MCF 10A (cell line): ENCODE measurements at regions not wholly inside any gene's neighbourhood (a gene's known extent, or its start where the extent isn't known, plus 50 kb on each side); places are given as distances from the start of the nearest gene placed in this dataset.
A peak's percentile ranks its signal among the peaks of the same experiment; 100 is the strongest.
"Not testable (repeated sequence)": the region's sequence is repeated elsewhere in the genome, so short reads cannot be mapped to it uniquely, and the experiment has no call there.

Experiments
- BruUV-seq: library from RNA; stranded (reverse); fragments of 400-500 nt; replicated peaks from 2 replicates; lab custom pipeline; 2021; lab: Mats Ljungman, UMichigan
- CTCF ChIA-PET: fragments of 300-600 bp; sonication (Branson Sonifier 250); formaldehyde crosslinking; extraction: SDS; loops from one replicate; lab custom pipeline; 2021; ENCODE audit warnings: antibody characterized with exemption, inconsistent platforms; lab: Yijun Ruan, JAX
- POLR2A ChIA-PET: fragments of 300-600, 350-650 bp; sonication (Branson Sonifier 250); formaldehyde crosslinking; extraction: SDS; loops from one replicate; lab custom pipeline; 2020; ENCODE audit warnings: antibody characterized with exemption, inconsistent platforms; lab: Yijun Ruan, JAX
- DNase-seq: peaks from one replicate; pipeline ENCODE4 v3.0.0-alpha.2; 2018; ENCODE audit not compliant: unreplicated experiment
- H3K27ac Mint-ChIP-seq: one replicate; pipeline ENCODE4 v1.8.0; 2022; ENCODE audit warnings: mild to moderate bottlenecking, low read depth, mixed read lengths; ENCODE audit not compliant: unreplicated experiment
- H3K27me3 Mint-ChIP-seq: one replicate; pipeline ENCODE4 v1.8.0; 2022; ENCODE audit warnings: mixed read lengths; ENCODE audit not compliant: insufficient read depth, unreplicated experiment
- H3K36me3 Mint-ChIP-seq: one replicate; pipeline ENCODE4 v1.8.0; 2022; ENCODE audit warnings: mild to moderate bottlenecking, moderate library complexity, mixed read lengths; ENCODE audit not compliant: insufficient read depth, unreplicated experiment
- H3K4me1 Mint-ChIP-seq: one replicate; pipeline ENCODE4 v1.8.0; 2022; ENCODE audit warnings: mixed read lengths; ENCODE audit not compliant: insufficient read depth, unreplicated experiment
- H3K4me3 Mint-ChIP-seq: one replicate; pipeline ENCODE4 v1.8.0; 2022; ENCODE audit warnings: mild to moderate bottlenecking, moderate library complexity, mixed read lengths; ENCODE audit not compliant: unreplicated experiment
- H3K9me3 Mint-ChIP-seq: one replicate; pipeline ENCODE4 v1.8.0; 2022; ENCODE audit warnings: mixed read lengths; ENCODE audit not compliant: unreplicated experiment
- intact Hi-C: fragments of 100-400 bp; cut with micrococcal nuclease; formaldehyde crosslinking; loops from 2 replicates; pipeline ENCODE4 v1.14.1; 2022
- TF ChIP-seq, protein P1 (sequence below): fragments of 200-600 bp; IDR thresholded peaks from one replicate; pipeline ENCODE4 v1.8.0; 2022; ENCODE audit warnings: antibody characterized with exemption, mild to moderate bottlenecking; ENCODE audit not compliant: unreplicated experiment

DNA sequence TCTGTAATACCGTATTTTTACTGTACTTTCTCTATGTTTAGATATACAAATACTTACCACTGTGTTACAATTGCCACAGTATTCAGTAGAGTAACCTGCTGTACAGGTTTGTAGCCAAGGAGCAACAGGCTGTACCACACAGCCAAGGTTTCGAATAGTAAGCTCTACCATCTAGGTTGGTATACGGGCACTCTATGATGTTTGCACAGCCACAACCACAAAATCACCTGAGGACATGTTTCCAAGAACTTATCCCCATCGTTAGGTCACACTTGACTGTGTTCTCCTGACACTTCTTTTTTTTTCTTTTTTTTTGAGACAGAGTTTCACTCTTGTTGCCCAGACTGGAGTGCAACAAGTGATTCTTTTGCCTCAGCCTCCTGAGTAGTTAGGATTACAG is 134.6 kb upstream of the TRIM24 start:
- H3K4me1 Mint-ChIP-seq: no peaks in the 10 kb centered on the region
- no peaks in the 10 kb centered on the region for H3K36me3 Mint-ChIP-seq
- no TSS peak for BruUV-seq
- no peak overlapping the region for H3K27ac Mint-ChIP-seq
- ChIA-PET CTCF (interaction anchor here (0.7 kb wide), 1 partner anchor 520 kb away, joined by 4 read pairs; no protein-coding TSS in a partner anchor), POLR2A (no interaction called here)
- H3K9me3 Mint-ChIP-seq: peaks cover 22% of the 10 kb centered on the region
- no peaks in the 10 kb centered on the region for H3K27me3 Mint-ChIP-seq
- TF ChIP-seq, protein P1, sequence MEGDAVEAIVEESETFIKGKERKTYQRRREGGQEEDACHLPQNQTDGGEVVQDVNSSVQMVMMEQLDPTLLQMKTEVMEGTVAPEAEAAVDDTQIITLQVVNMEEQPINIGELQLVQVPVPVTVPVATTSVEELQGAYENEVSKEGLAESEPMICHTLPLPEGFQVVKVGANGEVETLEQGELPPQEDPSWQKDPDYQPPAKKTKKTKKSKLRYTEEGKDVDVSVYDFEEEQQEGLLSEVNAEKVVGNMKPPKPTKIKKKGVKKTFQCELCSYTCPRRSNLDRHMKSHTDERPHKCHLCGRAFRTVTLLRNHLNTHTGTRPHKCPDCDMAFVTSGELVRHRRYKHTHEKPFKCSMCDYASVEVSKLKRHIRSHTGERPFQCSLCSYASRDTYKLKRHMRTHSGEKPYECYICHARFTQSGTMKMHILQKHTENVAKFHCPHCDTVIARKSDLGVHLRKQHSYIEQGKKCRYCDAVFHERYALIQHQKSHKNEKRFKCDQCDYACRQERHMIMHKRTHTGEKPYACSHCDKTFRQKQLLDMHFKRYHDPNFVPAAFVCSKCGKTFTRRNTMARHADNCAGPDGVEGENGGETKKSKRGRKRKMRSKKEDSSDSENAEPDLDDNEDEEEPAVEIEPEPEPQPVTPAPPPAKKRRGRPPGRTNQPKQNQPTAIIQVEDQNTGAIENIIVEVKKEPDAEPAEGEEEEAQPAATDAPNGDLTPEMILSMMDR: no peak
- H3K4me3 Mint-ChIP-seq: no peak overlapping the region
- DNase-seq: no peak
- intact Hi-C loops: no loop called here

DNA sequence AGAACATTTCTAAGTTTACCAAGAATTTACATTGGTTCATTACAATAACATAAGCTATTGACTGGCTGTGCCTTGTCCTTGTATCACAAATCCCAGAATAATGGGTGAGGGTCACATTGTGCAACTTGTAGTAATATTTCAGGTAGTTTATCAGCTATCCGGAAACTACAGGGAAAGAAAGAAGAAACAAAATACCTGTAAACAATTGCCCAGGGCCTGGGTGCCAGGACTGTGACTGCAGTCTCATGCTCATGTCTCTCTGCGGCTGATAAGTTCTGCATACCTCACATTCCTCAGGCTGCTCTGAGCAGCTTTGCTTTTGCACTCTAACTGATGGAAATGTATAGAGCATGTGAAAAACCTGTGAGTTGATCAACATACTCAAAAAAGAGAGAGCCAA is 131.8 kb upstream of the TRIM24 start:
- BruUV-seq: no TSS peak
- intact Hi-C loops: no loop called here
- Mint-ChIP-seq H3K4me3 (no peak overlapping the region), H3K9me3 (peaks cover 27% of the 10 kb centered on the region), H3K4me1 (no peaks in the 10 kb centered on the region), H3K27me3 (no peaks in the 10 kb centered on the region), H3K27ac (no peak overlapping the region), H3K36me3 (no peaks in the 10 kb centered on the region)
- TF ChIP-seq, protein P1: no peak
- no peak for DNase-seq
- POLR2A ChIA-PET: interaction anchor here (0.7 kb wide), 1 partner anchor 17 kb away, joined by 4 read pairs; no protein-coding TSS in a partner anchor
- CTCF ChIA-PET: no interaction called here

- BruUV-seq, H3K27me3 Mint-ChIP-seq, CTCF ChIA-PET, H3K4me1 Mint-ChIP-seq, H3K4me3 Mint-ChIP-seq, intact Hi-C loops, DNase-seq, H3K36me3 Mint-ChIP-seq, H3K27ac Mint-ChIP-seq, POLR2A ChIA-PET: not testable (repeated sequence)
- H3K9me3 Mint-ChIP-seq: peaks cover 24% of the 10 kb centered on the region
These were observed 127.2 kb upstream of the TRIM24 start for GRCh38 chr7:138332850-138333249.

GRCh38 chr7:138338361-138338760 is 121.7 kb upstream of the TRIM24 start:
- intact Hi-C loops: no loop called here
- ChIA-PET CTCF (interaction anchor here (0.6 kb wide), 1 partner anchor 26 kb away, joined by 4 read pairs; no protein-coding TSS in a partner anchor), POLR2A (interaction anchor here (0.6 to 1.8 kb wide), 9 partner anchors 9 to 1083 kb away, joined by 3 to 5 read pairs (median 3); no protein-coding TSS in a partner anchor)
- Mint-ChIP-seq H3K9me3 (peaks cover 18% of the 10 kb centered on the region), H3K36me3 (peaks cover 4% of the 10 kb centered on the region), H3K27me3 (no peaks in the 10 kb centered on the region), H3K27ac (peak overlapping the region; percentile 69), H3K4me3 (no peak overlapping the region), H3K4me1 (peaks cover 9% of the 10 kb centered on the region)
- BruUV-seq: no TSS peak
- DNase-seq: peak; percentile 82
- TF ChIP-seq, protein P1: no peak

DNA sequence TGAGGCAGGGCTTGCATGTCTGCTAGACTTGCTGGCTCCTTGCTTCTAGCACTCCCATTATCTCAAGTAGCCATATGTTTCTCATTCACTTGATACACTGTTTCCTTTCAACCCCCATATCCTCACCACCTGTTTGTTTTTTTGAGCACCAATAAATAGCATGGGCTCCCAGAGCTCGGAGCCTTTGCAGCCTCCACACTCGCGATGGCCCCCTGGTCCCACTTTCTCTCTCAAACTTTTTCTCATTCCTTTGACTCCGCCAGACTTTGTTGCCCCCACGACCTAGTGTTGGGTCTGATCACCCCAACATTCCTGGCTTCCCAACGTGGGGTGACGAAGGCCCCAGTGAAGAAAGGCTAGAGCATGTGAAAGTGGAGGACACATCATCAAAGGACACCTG is 120.8 kb upstream of the TRIM24 start:
- CTCF ChIA-PET, intact Hi-C loops, H3K27ac Mint-ChIP-seq, H3K27me3 Mint-ChIP-seq, H3K4me3 Mint-ChIP-seq, DNase-seq, BruUV-seq: not testable (repeated sequence)
- H3K36me3 Mint-ChIP-seq: peaks cover 11% of the 10 kb centered on the region
- POLR2A ChIA-PET: interaction anchor here (0.6 to 1.8 kb wide), 6 partner anchors 8 to 1082 kb away, joined by 3 to 5 read pairs (median 3); no protein-coding TSS in a partner anchor
- peaks cover 16% of the 10 kb centered on the region for H3K4me1 Mint-ChIP-seq
- peaks cover 18% of the 10 kb centered on the region for H3K9me3 Mint-ChIP-seq
